ENCODE measurements at regions not wholly inside any gene's neighbourhood (a gene's known extent, or its start where the extent isn't known, plus 50 kb on each side); places are given as distances from the start of the nearest gene placed in this dataset.

- no peak overlapping the region for H3K4me3 Mint-ChIP-seq
- Histone ChIP-seq H3K36me3 (ENCODE audit: control insufficient read depth, insufficient read depth, low read length) (no peaks in the 10 kb centered on the region), H3K27ac (ENCODE audit: low read length) (no peak overlapping the region), H3K27me3 (ENCODE audit: control insufficient read depth, insufficient read depth, low read length) (no peaks in the 10 kb centered on the region), H3K4me3 (ENCODE audit: low read length) (no peak overlapping the region), H3K9me3 (ENCODE audit: control insufficient read depth, insufficient read depth, low read length) (no peaks in the 10 kb centered on the region), H3K4me1 (ENCODE audit: control insufficient read depth, insufficient read depth, low read length) (no peaks in the 10 kb centered on the region)
- intact Hi-C loops (cut with micrococcal nuclease) = no loop called here
- 90% methylated on average over 7 of the region's 7 CpGs for WGBS (ENCODE audit: insufficient coverage)
- no peaks in the 10 kb centered on the region for H3K36me3 Mint-ChIP-seq
- peaks cover 0 to 3% of the 10 kb centered on the region in 2 donors for H3K27me3 Mint-ChIP-seq (ENCODE audit: low read depth in 2 of 2)
- ATAC-seq (no peak), DNase-seq (no peak)
- no peak for TF ChIP-seq CTCF (IDR thresholded peaks at IDR 0.05)
- no peak overlapping the region for H3K27ac Mint-ChIP-seq
- H3K9me3 Mint-ChIP-seq = no peaks in the 10 kb centered on the region
- H3K4me1 Mint-ChIP-seq = no peaks in the 10 kb centered on the region
Observed at GRCh38 chr3:72582963-72583362, 265.3 kb downstream of the SHQ1 start.

GRCh38 chr3:72582211-72582878, 265.9 kb downstream of the SHQ1 start:
- intact Hi-C loops (cut with micrococcal nuclease) = no loop called here

GRCh38 chr3:72580900-72581299, 267.3 kb downstream of the SHQ1 start:
- intact Hi-C loops (cut with micrococcal nuclease) = no loop called here
- Histone ChIP-seq H3K27me3 (ENCODE audit: control insufficient read depth, insufficient read depth, low read length) (no peaks in the 10 kb centered on the region), H3K4me3 (ENCODE audit: low read length) (no peak overlapping the region), H3K4me1 (ENCODE audit: control insufficient read depth, insufficient read depth, low read length) (no peaks in the 10 kb centered on the region), H3K27ac (ENCODE audit: low read length) (no peak overlapping the region), H3K9me3 (ENCODE audit: control insufficient read depth, insufficient read depth, low read length) (no peaks in the 10 kb centered on the region), H3K36me3 (ENCODE audit: control insufficient read depth, insufficient read depth, low read length) (no peaks in the 10 kb centered on the region)
- TF ChIP-seq CTCF (IDR thresholded peaks at IDR 0.05) = no peak
- Mint-ChIP-seq H3K27me3 (ENCODE audit: low read depth in 2 of 2) (peaks cover 0 to 3% of the 10 kb centered on the region in 2 donors), H3K4me3 (no peak overlapping the region), H3K4me1 (no peaks in the 10 kb centered on the region), H3K27ac (no peak overlapping the region), H3K9me3 (no peaks in the 10 kb centered on the region), H3K36me3 (no peaks in the 10 kb centered on the region)
- 96% methylated on average over 2 of the region's 2 CpGs for WGBS (ENCODE audit: insufficient coverage)
- no peak for DNase-seq
- no peak for ATAC-seq

More at GRCh38 chr3:72582211-72582878, 265.9 kb downstream of the SHQ1 start:
- Histone ChIP-seq H3K27me3 (ENCODE audit: control insufficient read depth, insufficient read depth, low read length) (no peaks in the 10 kb centered on the region), H3K36me3 (ENCODE audit: control insufficient read depth, insufficient read depth, low read length) (no peaks in the 10 kb centered on the region), H3K27ac (ENCODE audit: low read length) (no peak overlapping the region), H3K9me3 (ENCODE audit: control insufficient read depth, insufficient read depth, low read length) (no peaks in the 10 kb centered on the region), H3K4me3 (ENCODE audit: low read length) (no peak overlapping the region), H3K4me1 (ENCODE audit: control insufficient read depth, insufficient read depth, low read length) (no peaks in the 10 kb centered on the region)
- no peak overlapping the region for H3K4me3 Mint-ChIP-seq
- no peaks in the 10 kb centered on the region for H3K9me3 Mint-ChIP-seq
- WGBS (ENCODE audit: insufficient coverage) = 39% methylated on average over 3 of the region's 6 CpGs
- no peak overlapping the region for H3K27ac Mint-ChIP-seq
- TF ChIP-seq CTCF (IDR thresholded peaks at IDR 0.05) = no peak
- no peaks in the 10 kb centered on the region for H3K4me1 Mint-ChIP-seq
- H3K36me3 Mint-ChIP-seq = no peaks in the 10 kb centered on the region
- H3K27me3 Mint-ChIP-seq (ENCODE audit: low read depth in 2 of 2) = peaks cover 0 to 3% of the 10 kb centered on the region in 2 donors
- no peak for DNase-seq
- ATAC-seq = no peak

- no peak for DNase-seq
- Histone ChIP-seq H3K4me1 (ENCODE audit: control insufficient read depth, insufficient read depth, low read length) (no peaks in the 10 kb centered on the region), H3K36me3 (ENCODE audit: control insufficient read depth, insufficient read depth, low read length) (no peaks in the 10 kb centered on the region), H3K27ac (ENCODE audit: low read length) (no peak overlapping the region), H3K4me3 (ENCODE audit: low read length) (no peak overlapping the region), H3K9me3 (ENCODE audit: control insufficient read depth, insufficient read depth, low read length) (no peaks in the 10 kb centered on the region), H3K27me3 (ENCODE audit: control insufficient read depth, insufficient read depth, low read length) (no peaks in the 10 kb centered on the region)
- intact Hi-C loops (cut with micrococcal nuclease) = no loop called here
- Mint-ChIP-seq H3K27me3 (ENCODE audit: low read depth in 2 of 2) (peaks cover 0 to 3% of the 10 kb centered on the region in 2 donors), H3K36me3 (no peaks in the 10 kb centered on the region), H3K4me1 (no peaks in the 10 kb centered on the region), H3K9me3 (no peaks in the 10 kb centered on the region), H3K4me3 (no peak overlapping the region), H3K27ac (no peak overlapping the region)
- ATAC-seq = no peak
- 70% methylated on average over 4 of the region's 4 CpGs for WGBS (ENCODE audit: insufficient coverage)
- TF ChIP-seq CTCF (IDR thresholded peaks at IDR 0.05) = no peak
Observed at GRCh38 chr3:72580246-72580756, 267.9 kb downstream of the SHQ1 start.
